Suppressor macrophage treated with lipopolysaccharide for 4 hours (primary cell): ENCODE measurements at regions not wholly inside any gene's neighbourhood (a gene's known extent, or its start where the extent isn't known, plus 50 kb on each side); places are given as distances from the start of the nearest gene placed in this dataset.
"Not testable (repeated sequence)": the region's sequence is repeated elsewhere in the genome, so short reads cannot be mapped to it uniquely, and the experiment has no call there.

Experiments
- DNase-seq: peaks from one replicate; pipeline ENCODE4 v3.0.0-alpha.2; 2020

GRCh38 chr2:91685541-91685940 lies 2994.1 kb downstream of the RPIA start:
- DNase-seq, result not testable (repeated sequence)

GRCh38 chr2:91686046-91686445 lies 2994.6 kb downstream of the RPIA start:
- not testable (repeated sequence) for DNase-seq
